ENCODE measurements at regions not wholly inside any gene's neighbourhood (a gene's known extent, or its start where the extent isn't known, plus 50 kb on each side); places are given as distances from the start of the nearest gene placed in this dataset.

GRCh38 chr4:42715807-42716482 lies 59.0 kb upstream of the ATP8A1 start:
- no peaks in the 10 kb centered on the region for H4K20me1 ChIP-seq (ENCODE audit: insufficient read depth)
- POLR2A ChIA-PET, result no interaction called here
- H2AFZ ChIP-seq (ENCODE audit: low read depth, low read length, poor library complexity, severe bottlenecking), result no peak overlapping the region
- no peaks in the 10 kb centered on the region for H3K9me2 ChIP-seq (ENCODE audit: insufficient read depth)
- BruUV-seq (replicated peaks), result no TSS peak
- H3K36me3 ChIP-seq (ENCODE audit: control insufficient read depth in 1 of 2, insufficient read depth in 2 of 2, low read length in 2 of 2), result no peaks in the 10 kb centered on the region
- intact Hi-C loops (cut with micrococcal nuclease), result no loop called here
- ATAC-seq (no peak), DNase-seq (ENCODE audit: low read depth, low spot score) (no peak)
- RAD21 ChIA-PET (ENCODE audit: low non-redundant PET in 1 of 2, low total read pairs in 2 of 2, uncharacterized antibody in 2 of 2, unreplicated experiment in 2 of 2), result no interaction called here
- no peak overlapping the region for H3K27ac ChIP-seq (ENCODE audit: low read depth, low read length)
- CTCF ChIA-PET, result no interaction called here
- no peaks in the 10 kb centered on the region for H3K79me2 ChIP-seq (ENCODE audit: insufficient read depth, low read length)
- no peaks in the 10 kb centered on the region for H3K9me3 ChIP-seq (ENCODE audit: control insufficient read depth in 1 of 2, insufficient read depth in 1 of 2, low read depth in 1 of 2, low read length in 2 of 2)
- no peaks in the 10 kb centered on the region for H3K4me1 ChIP-seq (ENCODE audit: control insufficient read depth in 1 of 2, insufficient read depth in 2 of 2, low read length in 2 of 2)
- H3K4me3 ChIP-seq (replicated peaks in 1 of 2; ENCODE audit: low read depth in 1 of 2, low read length in 2 of 2), result no peak overlapping the region
- TF ChIP-seq CEBPB (IDR thresholded peaks at IDR 0.05; ENCODE audit: low read depth) (0 out of 2 replicates have a peak, but pooled peaks have one; percentile 27), ZFX (IDR thresholded peaks at IDR 0.05) (no peak)
- H3K27me3 ChIP-seq (ENCODE audit: insufficient read depth, low read length), result no peaks in the 10 kb centered on the region
- H3K4me2 ChIP-seq (ENCODE audit: low read length), result no peak overlapping the region
- no peak overlapping the region for H3K9ac ChIP-seq (ENCODE audit: low read length)

DNA sequence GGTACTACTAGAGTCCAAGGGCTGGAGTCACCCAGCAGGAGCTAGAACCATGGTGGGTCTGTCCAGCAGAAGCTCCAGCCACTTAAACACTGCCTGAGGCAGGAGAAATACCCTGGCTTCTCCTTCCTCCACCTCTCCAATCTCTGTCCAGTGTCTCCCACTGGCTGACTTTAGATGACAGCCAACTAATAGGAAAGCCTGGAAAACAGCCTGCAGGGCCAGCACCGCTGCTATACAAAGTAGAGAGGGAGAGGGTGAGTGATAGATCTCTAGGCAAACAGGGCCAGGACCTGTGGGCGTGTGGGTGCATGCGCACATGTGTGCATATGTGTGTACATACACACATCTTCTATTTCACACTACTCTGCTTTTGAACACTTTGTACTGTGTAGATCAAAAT lies 56.5 kb upstream of the ATP8A1 start:
- POLR2A ChIA-PET, result no interaction called here
- intact Hi-C loops (cut with micrococcal nuclease), result no loop called here
- no TSS peak for BruUV-seq (replicated peaks)
- Histone ChIP-seq H3K79me2 (ENCODE audit: insufficient read depth, low read length) (no peaks in the 10 kb centered on the region), H3K27me3 (ENCODE audit: insufficient read depth, low read length) (0 out of 2 replicates have a peak, but pooled peaks cover 2% of the 10 kb centered on the region), H3K9me3 (ENCODE audit: control insufficient read depth in 1 of 2, insufficient read depth in 1 of 2, low read depth in 1 of 2, low read length in 2 of 2) (no peaks in the 10 kb centered on the region), H3K27ac (ENCODE audit: low read depth, low read length) (no peak overlapping the region), H3K36me3 (ENCODE audit: control insufficient read depth in 1 of 2, insufficient read depth in 2 of 2, low read length in 2 of 2) (no peaks in the 10 kb centered on the region), H3K4me2 (ENCODE audit: low read length) (no peak overlapping the region), H3K4me3 (replicated peaks in 1 of 2; ENCODE audit: low read depth in 1 of 2, low read length in 2 of 2) (no peak overlapping the region), H3K4me1 (ENCODE audit: control insufficient read depth in 1 of 2, insufficient read depth in 2 of 2, low read length in 2 of 2) (no peaks in the 10 kb centered on the region), H2AFZ (ENCODE audit: low read depth, low read length, poor library complexity, severe bottlenecking) (no peak overlapping the region), H4K20me1 (ENCODE audit: insufficient read depth) (no peaks in the 10 kb centered on the region), H3K9ac (ENCODE audit: low read length) (no peak overlapping the region), H3K9me2 (ENCODE audit: insufficient read depth) (no peaks in the 10 kb centered on the region)
- TF ChIP-seq JUND (IDR thresholded peaks at IDR 0.05), result no peak
- TF ChIP-seq CBX3 (IDR thresholded peaks at IDR 0.05; ENCODE audit: low read depth), result no peak
- TF ChIP-seq FOSL1 (IDR thresholded peaks at IDR 0.05; ENCODE audit: low read depth), result no peak
- TF ChIP-seq, protein P1, sequence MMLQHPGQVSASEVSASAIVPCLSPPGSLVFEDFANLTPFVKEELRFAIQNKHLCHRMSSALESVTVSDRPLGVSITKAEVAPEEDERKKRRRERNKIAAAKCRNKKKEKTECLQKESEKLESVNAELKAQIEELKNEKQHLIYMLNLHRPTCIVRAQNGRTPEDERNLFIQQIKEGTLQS (IDR thresholded peaks at IDR 0.05), result no peak
- TF ChIP-seq REST (IDR thresholded peaks at IDR 0.05; ENCODE audit: low read depth), result no peak
- no peak for TF ChIP-seq POLR2AphosphoS5 (IDR thresholded peaks at IDR 0.05; ENCODE audit: low read depth, low read length)
- TF ChIP-seq YY1 (IDR thresholded peaks at IDR 0.05; ENCODE audit: extremely low read depth, insufficient replicate concordance, low read depth, low read length), result no peak
- no peak for TF ChIP-seq MAX (IDR thresholded peaks at IDR 0.05)
- TF ChIP-seq POLR2A (IDR thresholded peaks at IDR 0.05; ENCODE audit: borderline replicate concordance, extremely low read depth, insufficient read depth, insufficient read length), result no peak
- no peak for TF ChIP-seq EGR1 (IDR thresholded peaks at IDR 0.05; ENCODE audit: low read depth)
- no peak for TF ChIP-seq SP1 (IDR thresholded peaks at IDR 0.05; ENCODE audit: low read depth)
- TF ChIP-seq SIN3A (IDR thresholded peaks at IDR 0.05; ENCODE audit: low read depth), result no peak
- no peak for TF ChIP-seq ZNF274 (IDR thresholded peaks at IDR 0.05; ENCODE audit: low read depth, low read length)
- no peak for TF ChIP-seq EZH2 (IDR thresholded peaks at IDR 0.05)
- no peak for TF ChIP-seq TCF7L2 (IDR thresholded peaks at IDR 0.05; ENCODE audit: borderline replicate concordance, extremely low read depth, insufficient read depth, insufficient read length)
- CTCF ChIA-PET, result no interaction called here
- no peak for DNase-seq (ENCODE audit: low read depth, low spot score)
- RAD21 ChIA-PET (ENCODE audit: low non-redundant PET in 1 of 2, low total read pairs in 2 of 2, uncharacterized antibody in 2 of 2, unreplicated experiment in 2 of 2), result no interaction called here
- ATAC-seq, result no peak
